ENCODE measurements at regions not wholly inside any gene's neighbourhood (a gene's known extent, or its start where the extent isn't known, plus 50 kb on each side); places are given as distances from the start of the nearest gene placed in this dataset.

GRCh38 chr2:179344970-179345369 is 80.3 kb upstream of the SESTD1 start (continued):
- TF ChIP-seq, protein P1, sequence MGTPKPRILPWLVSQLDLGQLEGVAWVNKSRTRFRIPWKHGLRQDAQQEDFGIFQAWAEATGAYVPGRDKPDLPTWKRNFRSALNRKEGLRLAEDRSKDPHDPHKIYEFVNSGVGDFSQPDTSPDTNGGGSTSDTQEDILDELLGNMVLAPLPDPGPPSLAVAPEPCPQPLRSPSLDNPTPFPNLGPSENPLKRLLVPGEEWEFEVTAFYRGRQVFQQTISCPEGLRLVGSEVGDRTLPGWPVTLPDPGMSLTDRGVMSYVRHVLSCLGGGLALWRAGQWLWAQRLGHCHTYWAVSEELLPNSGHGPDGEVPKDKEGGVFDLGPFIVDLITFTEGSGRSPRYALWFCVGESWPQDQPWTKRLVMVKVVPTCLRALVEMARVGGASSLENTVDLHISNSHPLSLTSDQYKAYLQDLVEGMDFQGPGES (IDR thresholded peaks at IDR 0.05) = no peak
- TF ChIP-seq, protein P2, sequence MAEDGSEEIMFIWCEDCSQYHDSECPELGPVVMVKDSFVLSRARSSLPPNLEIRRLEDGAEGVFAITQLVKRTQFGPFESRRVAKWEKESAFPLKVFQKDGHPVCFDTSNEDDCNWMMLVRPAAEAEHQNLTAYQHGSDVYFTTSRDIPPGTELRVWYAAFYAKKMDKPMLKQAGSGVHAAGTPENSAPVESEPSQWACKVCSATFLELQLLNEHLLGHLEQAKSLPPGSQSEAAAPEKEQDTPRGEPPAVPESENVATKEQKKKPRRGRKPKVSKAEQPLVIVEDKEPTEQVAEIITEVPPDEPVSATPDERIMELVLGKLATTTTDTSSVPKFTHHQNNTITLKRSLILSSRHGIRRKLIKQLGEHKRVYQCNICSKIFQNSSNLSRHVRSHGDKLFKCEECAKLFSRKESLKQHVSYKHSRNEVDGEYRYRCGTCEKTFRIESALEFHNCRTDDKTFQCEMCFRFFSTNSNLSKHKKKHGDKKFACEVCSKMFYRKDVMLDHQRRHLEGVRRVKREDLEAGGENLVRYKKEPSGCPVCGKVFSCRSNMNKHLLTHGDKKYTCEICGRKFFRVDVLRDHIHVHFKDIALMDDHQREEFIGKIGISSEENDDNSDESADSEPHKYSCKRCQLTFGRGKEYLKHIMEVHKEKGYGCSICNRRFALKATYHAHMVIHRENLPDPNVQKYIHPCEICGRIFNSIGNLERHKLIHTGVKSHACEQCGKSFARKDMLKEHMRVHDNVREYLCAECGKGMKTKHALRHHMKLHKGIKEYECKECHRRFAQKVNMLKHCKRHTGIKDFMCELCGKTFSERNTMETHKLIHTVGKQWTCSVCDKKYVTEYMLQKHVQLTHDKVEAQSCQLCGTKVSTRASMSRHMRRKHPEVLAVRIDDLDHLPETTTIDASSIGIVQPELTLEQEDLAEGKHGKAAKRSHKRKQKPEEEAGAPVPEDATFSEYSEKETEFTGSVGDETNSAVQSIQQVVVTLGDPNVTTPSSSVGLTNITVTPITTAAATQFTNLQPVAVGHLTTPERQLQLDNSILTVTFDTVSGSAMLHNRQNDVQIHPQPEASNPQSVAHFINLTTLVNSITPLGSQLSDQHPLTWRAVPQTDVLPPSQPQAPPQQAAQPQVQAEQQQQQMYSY (CRISPR knock-in tag; IDR thresholded peaks at IDR 0.05) = no peak
- TF ChIP-seq DPF2 (IDR thresholded peaks at IDR 0.05) (no peak), FOXM1 (IDR thresholded peaks at IDR 0.05; ENCODE audit: low read depth, low read length) (no peak), MEF2B (IDR thresholded peaks at IDR 0.05; ENCODE audit: partially characterized antibody, poor library complexity, severe bottlenecking) (no peak), PAX5 (IDR thresholded peaks at IDR 0.05; ENCODE audit: borderline replicate concordance, low read depth, low read length) (no peak), FOXK2 (IDR thresholded peaks at IDR 0.05) (no peak), ETV6 (conservative IDR thresholded peaks at IDR 0.05 in 1 of 2, IDR thresholded peaks at IDR 0.05 in 1 of 2; ENCODE audit: borderline replicate concordance in 1 of 2, low read depth in 1 of 2) (no peak)
- TF ChIP-seq, protein P3, sequence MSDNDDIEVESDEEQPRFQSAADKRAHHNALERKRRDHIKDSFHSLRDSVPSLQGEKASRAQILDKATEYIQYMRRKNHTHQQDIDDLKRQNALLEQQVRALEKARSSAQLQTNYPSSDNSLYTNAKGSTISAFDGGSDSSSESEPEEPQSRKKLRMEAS (IDR thresholded peaks at IDR 0.05; ENCODE audit: low read depth, low read length) = no peak

Measured in GM12878 (cell line).